VCaP (cell line): ENCODE measurements at regions not wholly inside any gene's neighbourhood (a gene's known extent, or its start where the extent isn't known, plus 50 kb on each side); places are given as distances from the start of the nearest gene placed in this dataset.

Experiments
- H3K27ac ChIP-seq: fragments of 450-650 bp; 2 replicates; pipeline ENCODE4 v1.5.1; 2017
- CTCF ChIP-seq: fragments of 450-650 bp; conservative IDR thresholded peaks from 2 replicates; pipeline ENCODE4 v1.5.1; 2017; ENCODE audit warnings: mild to moderate bottlenecking, moderate library complexity

GRCh38 chr3:59658866-59659265, 609.0 kb upstream of the CFAP20DC start:
- no peak overlapping the region for H3K27ac ChIP-seq
- no peak for TF ChIP-seq CTCF

- H3K27ac ChIP-seq, result no peak overlapping the region
- TF ChIP-seq CTCF, result no peak
Observed at GRCh38 chr3:59658274-59658673, 608.4 kb upstream of the CFAP20DC start.

GRCh38 chr3:59655418-59656015, 605.7 kb upstream of the CFAP20DC start:
- no peak for TF ChIP-seq CTCF
- no peak overlapping the region; the same call in 1 of the 2 replicates for H3K27ac ChIP-seq

DNA sequence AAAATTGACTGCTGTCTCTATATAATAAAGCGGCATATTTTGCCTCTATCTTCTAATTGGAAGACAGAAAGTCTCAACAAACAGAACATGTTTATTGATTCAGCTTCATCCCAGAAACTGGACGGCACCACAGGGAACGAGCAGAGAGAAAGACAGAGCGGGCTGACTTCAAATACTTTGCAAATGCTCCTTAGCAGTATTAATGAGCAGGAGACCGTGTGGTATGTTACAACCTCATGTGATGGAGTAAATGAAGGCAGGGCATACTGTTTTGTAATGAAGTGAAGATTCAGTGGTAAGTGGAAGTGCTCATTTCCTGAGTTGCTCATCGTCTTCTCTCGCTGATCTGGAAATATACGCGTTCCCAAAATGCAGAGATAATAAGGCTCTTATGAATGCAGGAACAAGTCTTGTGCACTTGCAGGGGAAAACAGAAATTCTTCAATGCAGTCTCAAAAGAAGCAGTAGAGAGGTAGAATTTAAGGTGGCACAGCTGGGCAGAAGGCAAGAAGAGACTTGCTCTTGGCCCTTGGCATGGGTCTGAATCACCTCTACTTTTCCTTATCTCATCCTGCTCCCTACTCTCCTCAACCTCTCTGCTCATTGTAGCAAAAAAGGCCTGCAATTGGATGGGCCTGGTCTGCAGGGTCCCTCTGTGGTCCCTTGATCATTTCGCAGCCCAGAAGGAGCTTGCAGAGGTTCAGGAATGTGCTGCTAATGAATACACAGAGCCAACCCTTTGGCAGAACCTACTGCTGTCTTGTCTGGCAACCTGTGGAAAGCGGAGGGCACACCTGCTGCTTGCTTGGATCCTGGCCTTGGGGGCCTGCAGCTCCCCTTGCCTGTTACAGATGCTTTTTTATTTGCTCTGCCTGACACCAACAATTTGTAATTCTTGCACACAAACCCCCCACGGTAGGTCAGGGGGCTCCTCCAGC, 604.9 kb upstream of the CFAP20DC start:
- peak overlapping the region; percentile 63 for H3K27ac ChIP-seq
- TF ChIP-seq CTCF, result no peak

- TF ChIP-seq CTCF, result no peak
- H3K27ac ChIP-seq, result peak overlapping the region; percentile 63
Observed at GRCh38 chr3:59654123-59654479, 604.3 kb upstream of the CFAP20DC start.

DNA sequence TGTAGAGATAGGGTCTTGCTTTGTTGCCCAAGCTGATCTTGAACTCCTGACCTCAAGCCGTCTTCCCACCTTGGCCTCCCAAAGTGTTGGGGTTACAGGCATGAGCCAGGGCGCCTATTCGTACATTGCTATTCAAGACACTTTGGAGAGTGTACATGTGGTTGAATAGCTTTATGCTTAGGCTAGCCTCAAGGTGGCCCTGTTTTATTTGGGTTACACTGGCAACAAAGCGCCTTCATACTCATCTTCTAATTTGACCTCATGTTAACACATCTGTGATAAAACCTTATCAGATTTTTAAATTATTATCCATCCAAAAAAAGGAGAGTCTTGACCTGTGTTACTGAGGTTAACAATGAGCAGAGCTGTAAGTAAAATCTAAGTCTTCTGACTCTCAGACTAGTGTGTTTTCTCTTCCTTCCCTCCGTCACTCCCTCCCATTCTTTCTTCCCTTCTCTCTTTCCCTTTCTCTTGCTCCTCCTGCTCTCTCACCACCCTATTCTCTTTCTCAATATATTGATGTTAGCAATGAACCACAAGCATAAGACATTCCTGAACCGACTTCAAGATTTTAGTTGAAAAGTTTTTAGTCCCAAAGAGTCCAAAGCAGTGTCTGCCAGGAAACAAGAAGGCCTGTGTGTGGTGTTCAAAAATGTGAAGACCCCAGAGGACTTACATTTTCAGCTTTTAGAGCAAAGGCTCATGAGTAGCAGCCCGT, 603.7 kb upstream of the CFAP20DC start:
- H3K27ac ChIP-seq, result peak overlapping the region; percentile 63

More for the DNA sequence above, 603.7 kb upstream of the CFAP20DC start:
- no peak for TF ChIP-seq CTCF
